Ectodermal cell (in vitro differentiated cells): ENCODE measurements at regions not wholly inside any gene's neighbourhood (a gene's known extent, or its start where the extent isn't known, plus 50 kb on each side); places are given as distances from the start of the nearest gene placed in this dataset.

Source experiments
- H3K27ac ChIP-seq: 2 replicates; pipeline ENCODE4 v1.7.0; 2013; ENCODE audit warnings: mild to moderate bottlenecking, low read depth, low read length; ENCODE audit not compliant: insufficient read depth, poor library complexity, severe bottlenecking
- H3K27me3 ChIP-seq: 2 replicates; pipeline ENCODE4 v1.7.0; 2013; ENCODE audit warnings: mild to moderate bottlenecking, low read length; ENCODE audit not compliant: insufficient read depth, control insufficient read depth, poor library complexity, severe bottlenecking
- H3K36me3 ChIP-seq: one replicate; pipeline ENCODE4 v1.7.0; 2013; ENCODE audit warnings: low read length; ENCODE audit not compliant: control insufficient read depth, insufficient read depth
- H3K4me1 ChIP-seq: one replicate; pipeline ENCODE4 v1.7.0; 2013; ENCODE audit warnings: low read length; ENCODE audit not compliant: control insufficient read depth, insufficient read depth
- H3K4me3 ChIP-seq: 2 replicates; pipeline ENCODE4 v1.7.0; 2013; ENCODE audit warnings: low read depth, low read length, control low read depth; ENCODE audit not compliant: insufficient read depth
- H3K9me3 ChIP-seq: 2 replicates; pipeline ENCODE4 v1.7.0; 2013; ENCODE audit warnings: mild to moderate bottlenecking, low read length, moderate library complexity; ENCODE audit not compliant: control insufficient read depth
- WGBS, 2 experiments: methylation state at CpG; one replicate each; pipeline ENCODE4 v1.1.7; 2013; ENCODE audit warnings: missing lambda C conversion rate in 2 of 2; 5-methylcytosine and 5-hydroxymethylcytosine counted together

- H3K4me1 ChIP-seq = no peaks in the 10 kb centered on the region
- WGBS, 2 experiments = no CpG with 5 or more reads among the region's 1 CpG
Observed at GRCh38 chr2:136411946-136412345, 294.0 kb upstream of the CXCR4 start.

DNA sequence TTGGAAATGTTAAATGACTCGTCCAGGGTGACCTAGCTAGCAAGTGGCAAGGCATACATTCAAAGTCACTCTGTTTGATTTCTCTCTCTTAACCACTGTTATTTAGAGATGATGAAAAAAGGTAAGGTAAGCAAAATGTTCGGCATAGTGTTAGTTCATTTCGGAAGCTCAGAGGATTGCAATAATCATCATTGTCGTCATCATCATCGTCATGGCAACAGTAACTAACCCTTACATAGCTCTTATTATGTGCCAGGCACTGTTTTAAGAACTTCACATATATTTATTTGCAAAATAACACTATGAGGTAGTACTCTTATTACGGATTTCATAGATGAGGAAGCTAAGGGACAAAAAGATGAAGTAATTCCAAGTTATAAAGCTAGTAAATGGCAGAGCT is 292.7 kb upstream of the CXCR4 start:
- H3K27ac ChIP-seq = no peak overlapping the region
- no peaks in the 10 kb centered on the region for H3K9me3 ChIP-seq
- no peaks in the 10 kb centered on the region for H3K27me3 ChIP-seq
- H3K4me3 ChIP-seq = no peak overlapping the region
- WGBS, 2 experiments = 91 to 93% methylated on average over 6 of the region's 6 CpGs
- no peaks in the 10 kb centered on the region for H3K4me1 ChIP-seq
- no peaks in the 10 kb centered on the region for H3K36me3 ChIP-seq

More at GRCh38 chr2:136411946-136412345, 294.0 kb upstream of the CXCR4 start:
- Histone ChIP-seq H3K4me3 (no peak overlapping the region), H3K36me3 (no peaks in the 10 kb centered on the region), H3K27ac (no peak overlapping the region), H3K27me3 (no peaks in the 10 kb centered on the region), H3K9me3 (no peaks in the 10 kb centered on the region)

DNA sequence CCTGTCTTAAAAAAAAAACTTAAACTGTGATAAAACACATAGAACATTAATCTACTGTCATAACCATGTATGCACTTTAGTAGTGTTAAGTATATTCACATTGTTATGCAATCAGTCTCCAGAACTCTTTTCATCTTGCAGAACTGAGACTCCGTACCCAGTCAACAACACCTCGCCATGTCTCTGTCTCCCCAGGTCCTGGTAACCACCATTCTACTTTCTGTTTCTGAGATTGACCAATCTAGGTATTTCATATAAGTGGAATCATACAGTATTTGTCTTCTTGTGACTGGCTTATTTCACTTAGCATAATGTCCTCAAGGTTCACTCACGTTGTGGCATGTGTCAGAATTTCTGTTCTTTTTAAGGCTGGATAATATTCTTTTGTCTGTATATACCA is 290.8 kb upstream of the CXCR4 start:
- 95% methylated on average over 3 of the region's 3 CpGs for WGBS, 2 experiments
- no peaks in the 10 kb centered on the region for H3K4me1 ChIP-seq
- no peak overlapping the region for H3K27ac ChIP-seq
- H3K36me3 ChIP-seq = no peaks in the 10 kb centered on the region
- no peaks in the 10 kb centered on the region for H3K9me3 ChIP-seq
- H3K27me3 ChIP-seq = no peaks in the 10 kb centered on the region
- H3K4me3 ChIP-seq = no peak overlapping the region

GRCh38 chr2:136407952-136408318 is 290.0 kb upstream of the CXCR4 start:
- Histone ChIP-seq H3K4me3 (no peak overlapping the region), H3K9me3 (no peaks in the 10 kb centered on the region), H3K27me3 (no peaks in the 10 kb centered on the region), H3K4me1 (no peaks in the 10 kb centered on the region), H3K27ac (no peak overlapping the region), H3K36me3 (no peaks in the 10 kb centered on the region)
- WGBS, 2 experiments = 76 to 78% methylated on average over 8 of the region's 8 CpGs

GRCh38 chr2:136407117-136407951 is 289.4 kb upstream of the CXCR4 start:
- Histone ChIP-seq H3K27me3 (no peaks in the 10 kb centered on the region), H3K4me3 (no peak overlapping the region), H3K4me1 (no peaks in the 10 kb centered on the region), H3K36me3 (no peaks in the 10 kb centered on the region), H3K9me3 (no peaks in the 10 kb centered on the region), H3K27ac (no peak overlapping the region)
- WGBS, 2 experiments = 64 to 65% methylated on average over 6 to 8 of the region's 8 CpGs

DNA sequence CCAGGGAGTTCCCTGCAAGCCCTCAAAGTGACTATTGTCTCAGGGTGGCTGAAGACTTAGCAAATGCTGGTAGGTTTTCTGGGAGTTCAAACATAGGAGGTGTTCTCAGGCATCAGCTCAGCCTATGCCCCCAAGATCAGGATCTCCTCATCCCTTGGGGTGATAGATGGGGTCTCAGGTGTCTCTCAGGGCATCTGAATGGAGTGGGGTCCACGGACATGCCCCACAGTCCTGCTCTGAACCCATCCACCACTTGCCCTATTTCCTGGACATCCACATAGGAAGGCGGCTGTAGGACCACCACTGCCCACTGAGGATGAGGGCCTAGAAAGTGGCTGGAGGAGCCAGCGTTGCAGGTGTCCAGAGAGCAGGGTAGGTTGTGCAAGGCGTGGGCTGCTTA is 287.0 kb upstream of the CXCR4 start:
- Histone ChIP-seq H3K36me3 (no peaks in the 10 kb centered on the region), H3K9me3 (no peaks in the 10 kb centered on the region), H3K27ac (no peak overlapping the region), H3K27me3 (no peaks in the 10 kb centered on the region), H3K4me1 (no peaks in the 10 kb centered on the region), H3K4me3 (no peak overlapping the region)
- 89 to 97% methylated on average over 4 of the region's 4 CpGs for WGBS, 2 experiments

DNA sequence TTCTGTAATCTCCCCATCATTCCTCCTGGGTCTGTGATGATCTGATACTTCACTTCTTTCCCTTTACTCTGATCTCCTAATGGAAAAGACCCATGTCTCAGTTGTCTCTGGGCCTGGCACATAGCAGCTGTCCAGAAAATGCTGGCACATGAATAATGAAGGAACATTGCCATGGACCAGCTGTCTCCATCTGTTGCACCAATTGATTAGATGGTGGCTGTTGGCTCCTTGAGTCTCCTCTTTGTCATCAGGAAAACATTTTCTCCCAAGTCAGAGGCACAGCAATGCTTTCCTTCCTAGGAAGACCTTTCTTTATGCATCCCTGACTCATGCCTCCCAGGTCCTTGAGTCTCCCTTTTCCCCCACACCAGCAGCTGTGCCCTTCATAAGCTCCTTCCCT is 286.2 kb upstream of the CXCR4 start:
- Histone ChIP-seq H3K4me1 (no peaks in the 10 kb centered on the region), H3K36me3 (no peaks in the 10 kb centered on the region), H3K9me3 (no peaks in the 10 kb centered on the region), H3K27ac (no peak overlapping the region), H3K4me3 (no peak overlapping the region), H3K27me3 (no peaks in the 10 kb centered on the region)

DNA sequence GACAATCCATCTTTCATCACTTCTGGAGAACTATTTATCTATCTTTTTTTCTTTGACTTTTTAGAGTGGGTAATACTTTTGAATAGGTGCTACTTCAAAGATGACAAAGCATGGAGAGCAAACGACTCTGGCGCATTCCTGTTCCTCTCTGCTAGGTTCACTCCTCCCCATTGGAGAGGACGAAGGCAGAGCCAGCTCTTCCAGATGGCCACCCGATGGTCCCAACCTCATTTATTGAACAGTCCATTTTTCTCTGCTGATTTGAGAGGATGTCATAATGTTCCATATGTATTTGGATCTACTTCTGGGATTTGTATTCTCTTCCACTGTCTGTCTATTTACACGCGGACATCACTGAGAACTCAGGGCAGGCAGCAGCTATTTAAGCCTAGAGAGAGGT is 284.3 kb upstream of the CXCR4 start:
- no peaks in the 10 kb centered on the region for H3K9me3 ChIP-seq
- no peak overlapping the region for H3K27ac ChIP-seq
- H3K4me1 ChIP-seq = no peaks in the 10 kb centered on the region
- 94 to 95% methylated on average over 6 of the region's 6 CpGs for WGBS, 2 experiments
- no peaks in the 10 kb centered on the region for H3K27me3 ChIP-seq
- no peak overlapping the region for H3K4me3 ChIP-seq
- H3K36me3 ChIP-seq = no peaks in the 10 kb centered on the region

DNA sequence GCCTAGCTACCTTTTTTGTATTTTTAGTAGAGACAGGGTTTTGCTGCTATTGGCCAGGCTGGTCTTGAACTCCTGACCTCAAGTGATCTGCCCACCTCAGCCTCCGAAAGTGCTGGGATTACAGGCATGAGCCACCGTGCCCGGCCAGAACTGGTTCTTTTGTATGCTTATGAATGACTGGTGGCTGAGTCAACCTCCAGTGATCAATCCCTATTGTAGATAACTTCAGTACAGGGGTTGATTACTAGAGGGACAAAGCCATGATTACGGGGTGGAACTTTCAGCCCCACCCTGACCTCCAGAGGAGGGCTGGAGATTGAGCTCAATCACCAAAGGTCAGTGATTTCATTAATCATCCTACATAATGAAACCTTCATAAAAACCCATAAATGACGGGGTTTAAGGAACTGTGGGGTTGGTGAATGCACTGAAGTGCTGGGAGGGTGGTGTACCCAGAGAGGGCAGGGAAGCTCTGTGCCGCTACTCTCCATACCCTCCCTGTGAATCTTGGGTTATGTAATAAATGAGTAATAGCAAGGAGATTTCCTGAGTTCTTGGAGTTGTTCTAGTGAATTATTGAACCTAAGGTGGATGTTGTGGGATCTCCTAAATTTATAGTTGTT is 281.8 kb upstream of the CXCR4 start:
- Histone ChIP-seq H3K4me1 (no peaks in the 10 kb centered on the region), H3K36me3 (no peaks in the 10 kb centered on the region), H3K27me3 (no peaks in the 10 kb centered on the region), H3K9me3 (no peaks in the 10 kb centered on the region), H3K27ac (no peak overlapping the region), H3K4me3 (no peak overlapping the region)
- 87 to 89% methylated on average over 6 of the region's 6 CpGs for WGBS, 2 experiments

DNA sequence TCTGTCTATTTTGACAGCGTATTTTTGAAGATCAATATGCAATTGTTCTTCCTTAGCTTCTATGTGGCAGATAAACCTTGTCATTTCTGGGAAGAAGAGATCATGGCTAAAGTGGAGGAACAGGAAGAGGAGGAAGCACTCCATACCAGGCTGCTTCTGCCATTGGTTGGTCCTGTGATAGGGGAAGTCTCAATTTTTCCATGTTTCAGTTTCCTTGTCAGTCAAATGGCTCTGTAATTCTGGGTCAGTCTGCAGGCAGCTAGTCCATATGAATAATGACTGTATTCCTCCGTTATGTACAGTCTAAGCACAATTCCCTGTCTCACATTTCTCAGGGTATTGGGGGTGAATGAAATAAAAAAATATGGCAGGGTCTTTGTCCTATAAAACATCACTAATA is 277.6 kb upstream of the CXCR4 start:
- Histone ChIP-seq H3K9me3 (no peaks in the 10 kb centered on the region), H3K27ac (no peak overlapping the region), H3K4me1 (no peaks in the 10 kb centered on the region), H3K36me3 (no peaks in the 10 kb centered on the region), H3K4me3 (no peak overlapping the region), H3K27me3 (no peaks in the 10 kb centered on the region)
- WGBS, 2 experiments = 89 to 98% methylated on average over 1 to 2 of the region's 2 CpGs
